ENCODE measurements at regions not wholly inside any gene's neighbourhood (a gene's known extent, or its start where the extent isn't known, plus 50 kb on each side); places are given as distances from the start of the nearest gene placed in this dataset.

- H4K20me1 ChIP-seq (ENCODE audit: control insufficient read depth, insufficient read depth, insufficient read length): no peaks in the 10 kb centered on the region
- no peaks in the 10 kb centered on the region for H3K23me2 ChIP-seq (ENCODE audit: insufficient read length, low read depth, low read length, poor library complexity, severe bottlenecking)
- no peak overlapping the region for H2AK5ac ChIP-seq (ENCODE audit: insufficient read length, low read length)
- Mint-ChIP-seq H3K36me3 (ENCODE audit: insufficient read depth in 1 of 3, low read depth in 3 of 3) (peaks cover 8 to 24% (median 9%) of the 10 kb centered on the region in 3 experiments), H3K9me3 (peaks cover 37 to 42% of the 10 kb centered on the region in 2 experiments), H3K4me3 (no peak overlapping the region), H3K27me3 (ENCODE audit: low read depth) (no peaks in the 10 kb centered on the region), H3K4me1 (no peaks in the 10 kb centered on the region), H3K27ac (no peak overlapping the region)
- H3K79me1 ChIP-seq (ENCODE audit: insufficient read depth, low read depth, low read length, poor library complexity, severe bottlenecking): no peaks in the 10 kb centered on the region
- no peak overlapping the region for H3K14ac ChIP-seq (ENCODE audit: insufficient read depth, low read length)
- H3K79me2 ChIP-seq (ENCODE audit: insufficient read depth, low read length): no peaks in the 10 kb centered on the region
- H3K23ac ChIP-seq (ENCODE audit: insufficient read length, low read depth, low read length): no peak overlapping the region
- H2BK12ac ChIP-seq (ENCODE audit: insufficient read length, low read depth, low read length): no peak overlapping the region
- H3K18ac ChIP-seq (ENCODE audit: insufficient read length, low read depth, low read length): no peak overlapping the region
- no peak overlapping the region for H2BK120ac ChIP-seq (ENCODE audit: low read depth, low read length, poor library complexity, severe bottlenecking)
- no peak overlapping the region for H4K8ac ChIP-seq (replicated peaks; ENCODE audit: insufficient read length, low read depth, low read length)
- no peaks in the 10 kb centered on the region for H3K9me3 ChIP-seq (ENCODE audit: control insufficient read depth, low read depth, low read length)
- no peak for DNase-seq
- no peak for TF ChIP-seq CTCF (conservative IDR thresholded peaks at IDR 0.05)
- no peak overlapping the region for H3T11ph ChIP-seq (ENCODE audit: low read length)
- H2AFZ ChIP-seq (ENCODE audit: low read length): no peak overlapping the region
- no peak overlapping the region for H4K91ac ChIP-seq (ENCODE audit: insufficient read length, low read depth, low read length)
- no peak overlapping the region for H2BK15ac ChIP-seq (ENCODE audit: low read depth, low read length)
- no peak overlapping the region for H2BK20ac ChIP-seq (ENCODE audit: low read depth, low read length, poor library complexity, severe bottlenecking)
- no peak overlapping the region for H3K27ac ChIP-seq (ENCODE audit: insufficient read length, low read depth, low read length)
- H3K4me2 ChIP-seq (ENCODE audit: insufficient read depth, insufficient read length, low read length): no peak overlapping the region
- H3K4ac ChIP-seq (ENCODE audit: low read depth, low read length): no peak overlapping the region
- no CpG with 5 or more reads among the region's 2 CpGs for WGBS (ENCODE audit: extremely low coverage, insufficient read length, low lambda C conversion rate)
- H3K56ac ChIP-seq (ENCODE audit: insufficient read length, low read depth, low read length): no peak overlapping the region
- no peaks in the 10 kb centered on the region for H3K27me3 ChIP-seq (ENCODE audit: insufficient read depth, low read length)
- no peak overlapping the region for H3K9ac ChIP-seq (ENCODE audit: extremely low read depth, insufficient read length, low read length)
- no peak overlapping the region for H4K5ac ChIP-seq (ENCODE audit: insufficient read length, low read depth, low read length)
- H2BK5ac ChIP-seq (ENCODE audit: insufficient read length, low read length): no peak overlapping the region
- H3K4me1 ChIP-seq (ENCODE audit: insufficient read depth, low read length): no peaks in the 10 kb centered on the region
These were observed 377.7 kb downstream of the FGF10 start for GRCh38 chr5:44011518-44011917.

Data from H9 (cell line).